ENCODE measurements at regions not wholly inside any gene's neighbourhood (a gene's known extent, or its start where the extent isn't known, plus 50 kb on each side); places are given as distances from the start of the nearest gene placed in this dataset.

GRCh38 chr10:52889611-52890010 is 117.0 kb upstream of the MBL2 start:
- Mint-ChIP-seq H3K4me1 (ENCODE audit: low read depth) (no peaks in the 10 kb centered on the region), H3K27ac (no peak overlapping the region), H3K27me3 (no peaks in the 10 kb centered on the region), H3K36me3 (ENCODE audit: low read depth) (no peaks in the 10 kb centered on the region), H3K9me3 (no peaks in the 10 kb centered on the region), H3K4me3 (no peak overlapping the region)
- Histone ChIP-seq H3K4me1 (ENCODE audit: insufficient read depth, low read length) (no peaks in the 10 kb centered on the region), H3K27me3 (ENCODE audit: control insufficient read depth in 1 of 2, insufficient read depth in 2 of 2, low read length in 2 of 2) (no peaks in the 10 kb centered on the region), H3K9me3 (ENCODE audit: control insufficient read depth in 1 of 2, insufficient read depth in 1 of 2, low read length in 2 of 2) (peaks cover 0 to 20% of the 10 kb centered on the region in 2 experiments), H3K36me3 (ENCODE audit: insufficient read depth, low read length) (no peaks in the 10 kb centered on the region), H3K4me3 (ENCODE audit: low read length) (no peak overlapping the region), H3K27ac (ENCODE audit: low read depth in 1 of 2, low read length in 2 of 2) (no peak overlapping the region)
- ATAC-seq (ENCODE audit: poor library complexity): no peak
- no peak for TF ChIP-seq CTCF (IDR thresholded peaks at IDR 0.05)
- DNase-seq: no peak
- ChIA-PET CTCF (no interaction called here), POLR2A (no interaction called here)
- intact Hi-C loops (cut with DNase I, micrococcal nuclease): no loop called here

DNA sequence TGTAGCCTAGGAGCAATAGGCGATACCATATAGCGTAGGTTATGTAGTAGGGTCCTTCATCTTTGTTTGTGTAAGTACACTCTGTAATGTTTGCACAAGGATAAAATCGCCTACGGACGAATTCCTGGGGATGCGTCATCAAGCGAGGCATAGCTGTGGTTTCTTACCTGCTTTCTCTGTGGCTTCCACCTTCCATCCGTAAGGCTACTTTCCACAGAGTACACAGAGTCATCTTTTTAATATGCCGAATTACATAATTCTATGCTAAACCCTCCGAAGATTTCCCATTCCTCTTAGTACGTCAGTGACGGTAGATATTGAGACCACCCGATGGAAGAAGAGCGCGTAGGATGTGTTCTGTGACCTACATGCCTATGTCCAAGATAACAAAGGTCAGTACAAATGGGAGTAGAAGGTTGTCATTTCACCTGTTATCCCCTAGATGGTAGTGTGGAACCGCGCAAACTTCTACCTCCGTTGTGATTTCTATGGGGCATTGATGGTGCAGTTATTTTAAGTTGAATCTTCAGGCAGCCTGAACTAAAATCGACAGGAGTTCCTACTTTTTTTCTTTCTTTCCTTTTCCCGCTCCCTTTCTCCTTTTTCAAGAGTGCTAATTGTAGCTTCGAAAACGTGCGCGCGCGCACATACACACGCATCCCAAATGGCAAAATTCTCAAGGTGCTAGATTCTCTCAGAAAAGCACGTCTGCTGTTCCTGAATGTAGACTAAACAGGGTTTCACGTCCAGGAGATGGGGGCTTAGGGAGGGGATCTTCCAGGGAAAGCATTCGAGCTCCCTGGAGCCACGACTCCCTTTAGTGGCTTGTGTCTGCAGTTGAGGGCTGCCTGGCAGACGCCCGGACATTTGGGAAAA is 111.7 kb upstream of the MBL2 start:
- Mint-ChIP-seq H3K9me3 (no peaks in the 10 kb centered on the region), H3K4me1 (ENCODE audit: low read depth) (no peaks in the 10 kb centered on the region), H3K36me3 (ENCODE audit: low read depth) (no peaks in the 10 kb centered on the region), H3K4me3 (no peak overlapping the region), H3K27me3 (no peaks in the 10 kb centered on the region), H3K27ac (no peak overlapping the region)
- Histone ChIP-seq H3K9me3 (ENCODE audit: control insufficient read depth in 1 of 2, insufficient read depth in 1 of 2, low read length in 2 of 2) (peaks cover 0 to 8% of the 10 kb centered on the region in 2 experiments), H3K4me3 (ENCODE audit: low read length) (no peak overlapping the region), H3K36me3 (ENCODE audit: insufficient read depth, low read length) (no peaks in the 10 kb centered on the region), H3K27ac (ENCODE audit: low read depth in 1 of 2, low read length in 2 of 2) (no peak overlapping the region), H3K4me1 (ENCODE audit: insufficient read depth, low read length) (no peaks in the 10 kb centered on the region), H3K27me3 (ENCODE audit: control insufficient read depth in 1 of 2, insufficient read depth in 2 of 2, low read length in 2 of 2) (no peaks in the 10 kb centered on the region)
- DNase-seq (peak in 2 of 14 experiments; percentile 3 to 19), ATAC-seq (ENCODE audit: poor library complexity) (no peak)
- no peak for TF ChIP-seq CTCF (IDR thresholded peaks at IDR 0.05)
- intact Hi-C loops (cut with DNase I, micrococcal nuclease): no loop called here
- CTCF ChIA-PET: no interaction called here
- POLR2A ChIA-PET: no interaction called here

DNA sequence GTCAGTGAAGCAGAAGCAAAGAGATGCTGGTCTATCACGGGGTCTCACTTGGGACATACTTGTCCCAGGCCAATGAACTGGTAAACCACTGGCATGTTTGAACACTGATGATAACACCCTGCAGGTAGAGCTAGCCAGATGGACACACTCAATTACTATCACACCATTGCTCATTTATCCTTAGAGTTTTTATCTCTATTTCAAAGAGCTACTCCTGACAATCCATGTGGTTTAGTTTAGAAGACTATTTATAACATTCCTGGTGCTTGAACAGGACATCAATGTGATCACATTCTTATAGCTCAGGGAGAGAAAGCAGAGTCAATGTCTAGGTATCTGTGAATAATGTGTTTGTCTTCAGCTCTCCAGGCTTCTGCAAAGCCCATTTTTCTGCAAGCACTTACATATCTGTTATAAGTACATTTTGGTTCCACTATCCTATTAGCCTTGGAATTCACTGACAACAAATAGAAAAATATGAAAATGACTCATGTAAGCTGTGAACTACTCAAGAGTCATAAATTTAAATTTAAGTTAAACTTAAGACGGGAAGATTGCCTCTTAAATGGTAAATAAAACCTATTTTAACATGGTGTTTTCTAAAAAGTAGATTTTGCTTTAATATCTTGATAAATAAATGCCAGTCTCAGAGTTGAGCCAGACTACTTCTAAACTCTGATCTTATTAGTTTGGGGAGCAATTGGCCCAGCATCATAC is 106.7 kb upstream of the MBL2 start:
- no peak overlapping the region for H3K27ac ChIP-seq (ENCODE audit: low read depth in 1 of 2, low read length in 2 of 2)
- Mint-ChIP-seq H3K27ac (no peak overlapping the region), H3K4me3 (no peak overlapping the region)

More for the DNA sequence above, 106.7 kb upstream of the MBL2 start:
- ChIA-PET POLR2A (no interaction called here), CTCF (no interaction called here)
- Mint-ChIP-seq H3K27me3 (no peaks in the 10 kb centered on the region), H3K36me3 (ENCODE audit: low read depth) (no peaks in the 10 kb centered on the region), H3K4me1 (ENCODE audit: low read depth) (no peaks in the 10 kb centered on the region), H3K9me3 (no peaks in the 10 kb centered on the region)
- Histone ChIP-seq H3K36me3 (ENCODE audit: insufficient read depth, low read length) (no peaks in the 10 kb centered on the region), H3K4me3 (ENCODE audit: low read length) (no peak overlapping the region), H3K9me3 (ENCODE audit: control insufficient read depth in 1 of 2, insufficient read depth in 1 of 2, low read length in 2 of 2) (no peaks in the 10 kb centered on the region), H3K4me1 (ENCODE audit: insufficient read depth, low read length) (no peaks in the 10 kb centered on the region), H3K27me3 (ENCODE audit: control insufficient read depth in 1 of 2, insufficient read depth in 2 of 2, low read length in 2 of 2) (no peaks in the 10 kb centered on the region)
- DNase-seq (no peak), ATAC-seq (ENCODE audit: poor library complexity) (no peak)
- intact Hi-C loops (cut with DNase I, micrococcal nuclease): no loop called here
- TF ChIP-seq CTCF (IDR thresholded peaks at IDR 0.05): no peak
